Tibial artery (tissue), 4 donors: ENCODE measurements at regions not wholly inside any gene's neighbourhood (a gene's known extent, or its start where the extent isn't known, plus 50 kb on each side); places are given as distances from the start of the nearest gene placed in this dataset.

Experiments used
- DNase-seq, 2 donors: peaks; one replicate each; pipeline ENCODE4 v3.0.0-alpha.2; 2019
- H3K27ac ChIP-seq, 2 donors: fragments of 200-600 bp; sonication (generic) in 1 of 2; 1 replicate in 1 of 2; 2 replicates in 1 of 2; pipeline ENCODE4 v1.5.1; 2018 to 2019; ENCODE audit warnings: mild to moderate bottlenecking in 1 of 2
- H3K27me3 ChIP-seq, 2 donors: fragments of 200-600 bp; sonication (generic) in 1 of 2; one replicate each; pipeline versions ENCODE4 v1.5.1 to v1.6.0; 2016 to 2019
- H3K36me3 ChIP-seq, 3 donors: fragments of 200-600 bp; sonication (generic) in 2 of 3; one replicate each; pipeline ENCODE4 v1.5.1; 2016 to 2019; ENCODE audit warnings: mild to moderate bottlenecking in 2 of 3
- H3K4me1 ChIP-seq, 4 donors: fragments of 200-600 bp; sonication (generic) in 2 of 4; 1 replicate in 3 of 4; 2 replicates in 1 of 4; pipeline ENCODE4 v1.5.1; 2016 to 2019
- H3K4me3 ChIP-seq, 2 donors: fragments of 200-600 bp; sonication (generic) in 1 of 2; 1 replicate in 1 of 2; 2 replicates in 1 of 2; pipeline ENCODE4 v1.5.1; 2018 to 2019; ENCODE audit warnings: mild to moderate bottlenecking in 2 of 2
- H3K9me3 ChIP-seq, 3 donors: fragments of 200-600 bp; sonication (generic) in 1 of 3; one replicate each; pipeline ENCODE4 v1.5.1; 2016 to 2019
- CTCF ChIP-seq, 2 experiments: fragments of 200-600 bp in 1 of 2; fragments of 450-650 bp in 1 of 2; IDR thresholded peaks; one replicate each; pipeline ENCODE4 v1.5.1; 2017 to 2019; ENCODE audit warnings: antibody characterized with exemption in 2 of 2, mild to moderate bottlenecking in 1 of 2, moderate library complexity in 1 of 2
- intact Hi-C: fragments of 100-400 bp; cut with DNase I; formaldehyde crosslinking; loops from one replicate; pipeline ENCODE4 v1.15.0; 2023; ENCODE audit warnings: low total_unique reads

GRCh38 chr18:2444201-2444875, 127.0 kb downstream of the METTL4 start:
- DNase-seq, result no peak
- Histone ChIP-seq H3K27ac (no peak overlapping the region), H3K36me3 (no peaks in the 10 kb centered on the region), H3K4me3 (no peak overlapping the region), H3K9me3 (no peaks in the 10 kb centered on the region), H3K4me1 (no peaks in the 10 kb centered on the region), H3K27me3 (no peaks in the 10 kb centered on the region)
- no peak for TF ChIP-seq CTCF (IDR thresholded peaks at IDR 0.05)
- intact Hi-C loops, result no loop called here

- no peaks in the 10 kb centered on the region for H3K4me1 ChIP-seq
- H3K36me3 ChIP-seq, result no peaks in the 10 kb centered on the region
- intact Hi-C loops, result no loop called here
- H3K4me3 ChIP-seq, result no peak overlapping the region
- no peak for DNase-seq
- H3K27ac ChIP-seq, result no peak overlapping the region
- no peaks in the 10 kb centered on the region for H3K9me3 ChIP-seq
- TF ChIP-seq CTCF (IDR thresholded peaks at IDR 0.05), result no peak
- H3K27me3 ChIP-seq, result no peaks in the 10 kb centered on the region
These were observed 122.6 kb downstream of the METTL4 start for GRCh38 chr18:2448565-2449151.

- no peak overlapping the region for H3K4me3 ChIP-seq
- no peak overlapping the region for H3K27ac ChIP-seq
- no peaks in the 10 kb centered on the region for H3K36me3 ChIP-seq
- DNase-seq, result no peak
- intact Hi-C loops, result no loop called here
- no peaks in the 10 kb centered on the region for H3K4me1 ChIP-seq
- H3K27me3 ChIP-seq, result no peaks in the 10 kb centered on the region
- TF ChIP-seq CTCF (IDR thresholded peaks at IDR 0.05), result no peak
- H3K9me3 ChIP-seq, result no peaks in the 10 kb centered on the region
These were observed 119.7 kb downstream of the METTL4 start for GRCh38 chr18:2451556-2451955.

- H3K27ac ChIP-seq, result no peak overlapping the region
- no peak for TF ChIP-seq CTCF (IDR thresholded peaks at IDR 0.05)
- intact Hi-C loops, result no loop called here
These were observed 111.4 kb downstream of the METTL4 start for GRCh38 chr18:2459886-2460285.

GRCh38 chr18:2466978-2467377, 104.3 kb downstream of the METTL4 start:
- no peak for TF ChIP-seq CTCF (IDR thresholded peaks at IDR 0.05)
- Histone ChIP-seq H3K9me3 (no peaks in the 10 kb centered on the region), H3K27me3 (no peaks in the 10 kb centered on the region), H3K36me3 (no peaks in the 10 kb centered on the region), H3K4me1 (no peaks in the 10 kb centered on the region), H3K27ac (no peak overlapping the region), H3K4me3 (no peak overlapping the region)
- DNase-seq, result no peak
- intact Hi-C loops, result no loop called here

More at GRCh38 chr18:2459886-2460285, 111.4 kb downstream of the METTL4 start:
- H3K9me3 ChIP-seq, result peaks cover 0 to 7% (median 0%) of the 10 kb centered on the region in 3 donors
- no peak overlapping the region for H3K4me3 ChIP-seq
- no peak for DNase-seq
- no peaks in the 10 kb centered on the region for H3K4me1 ChIP-seq
- H3K36me3 ChIP-seq, result no peaks in the 10 kb centered on the region
- no peaks in the 10 kb centered on the region for H3K27me3 ChIP-seq
